NCI-H524 (cell line): ENCODE measurements at regions not wholly inside any gene's neighbourhood (a gene's known extent, or its start where the extent isn't known, plus 50 kb on each side); places are given as distances from the start of the nearest gene placed in this dataset.

Experiments used
- DNase-seq, 2 experiments: peaks; one replicate each; lab custom pipeline; 2025; lab: John Stamatoyannopoulos, UW

GRCh38 chr10:8985651-8986050, 931.2 kb downstream of the GATA3 start:
- no peak for DNase-seq

GRCh38 chr10:8986975-8987374, 932.5 kb downstream of the GATA3 start:
- DNase-seq, result no peak

- DNase-seq, result no peak
Measured at GRCh38 chr10:8987712-8988111, 933.2 kb downstream of the GATA3 start.

- DNase-seq, result no peak
Measured at GRCh38 chr10:8990280-8990987, 935.9 kb downstream of the GATA3 start.

- no peak for DNase-seq
Measured at GRCh38 chr10:8992009-8992408, 937.5 kb downstream of the GATA3 start.

- DNase-seq, result no peak
Measured at GRCh38 chr10:8993864-8994263, 939.4 kb downstream of the GATA3 start.

GRCh38 chr10:8998751-8999150, 944.3 kb downstream of the GATA3 start:
- no peak for DNase-seq

- no peak for DNase-seq
Measured at GRCh38 chr10:9003122-9003521, 948.6 kb downstream of the GATA3 start.

GRCh38 chr10:9004736-9005135, 950.2 kb downstream of the GATA3 start:
- DNase-seq, result no peak

GRCh38 chr10:9009505-9009904, 955.0 kb downstream of the GATA3 start:
- DNase-seq, result no peak

GRCh38 chr10:9010093-9010492, 955.6 kb downstream of the GATA3 start:
- DNase-seq, result no peak

GRCh38 chr10:9010931-9011670, 956.6 kb downstream of the GATA3 start:
- DNase-seq, result no peak

GRCh38 chr10:9012312-9012711, 957.8 kb downstream of the GATA3 start:
- no peak for DNase-seq

- no peak for DNase-seq
Measured at GRCh38 chr10:9015005-9015404, 960.5 kb downstream of the GATA3 start.

GRCh38 chr10:9015447-9015846, 961.0 kb downstream of the GATA3 start:
- no peak for DNase-seq

GRCh38 chr10:9016930-9017329, 962.4 kb downstream of the GATA3 start:
- DNase-seq, result no peak

- DNase-seq, result no peak
Measured at GRCh38 chr10:9018195-9019173, 964.0 kb downstream of the GATA3 start.

- no peak for DNase-seq
Measured at GRCh38 chr10:9023206-9023605, 968.7 kb downstream of the GATA3 start.

GRCh38 chr10:9024210-9024609, 969.7 kb downstream of the GATA3 start:
- DNase-seq, result no peak

GRCh38 chr10:9028231-9028630, 973.7 kb downstream of the GATA3 start:
- DNase-seq, result no peak

GRCh38 chr10:9035355-9035754, 980.9 kb downstream of the GATA3 start:
- DNase-seq, result no peak

- DNase-seq, result no peak
Measured at GRCh38 chr10:9036711-9037204, 982.3 kb downstream of the GATA3 start.
